GM18868 (cell line): ENCODE measurements at regions not wholly inside any gene's neighbourhood (a gene's known extent, or its start where the extent isn't known, plus 50 kb on each side); places are given as distances from the start of the nearest gene placed in this dataset.

Experiments
- ATAC-seq: cut with Tn5 transposase; IDR thresholded peaks from one replicate; pipeline ENCODE4 v1.9.1; 2021; ENCODE audit warnings: mild to moderate bottlenecking, moderate library complexity; ENCODE audit not compliant: unreplicated experiment

DNA sequence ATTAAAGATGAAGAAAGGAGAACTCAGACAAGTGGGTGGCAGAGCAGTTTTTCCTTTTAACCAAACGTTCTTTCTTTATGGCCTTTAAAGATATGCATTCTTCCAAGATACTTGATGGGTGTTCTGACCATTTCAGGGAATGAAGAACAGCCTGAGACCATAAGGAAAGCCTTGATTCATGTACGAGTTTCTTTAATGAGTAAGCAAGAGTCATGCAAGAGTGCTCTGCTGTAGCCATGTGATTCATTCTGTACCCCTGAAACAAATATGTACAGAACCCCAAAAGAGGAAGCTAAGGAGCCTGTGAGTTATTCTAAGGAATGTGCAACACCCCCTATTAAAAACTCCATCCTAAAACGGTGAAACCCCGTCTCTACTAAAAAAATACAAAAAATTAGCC lies 372.8 kb downstream of the MTX2 start:
- ATAC-seq: peak; percentile 77

DNA sequence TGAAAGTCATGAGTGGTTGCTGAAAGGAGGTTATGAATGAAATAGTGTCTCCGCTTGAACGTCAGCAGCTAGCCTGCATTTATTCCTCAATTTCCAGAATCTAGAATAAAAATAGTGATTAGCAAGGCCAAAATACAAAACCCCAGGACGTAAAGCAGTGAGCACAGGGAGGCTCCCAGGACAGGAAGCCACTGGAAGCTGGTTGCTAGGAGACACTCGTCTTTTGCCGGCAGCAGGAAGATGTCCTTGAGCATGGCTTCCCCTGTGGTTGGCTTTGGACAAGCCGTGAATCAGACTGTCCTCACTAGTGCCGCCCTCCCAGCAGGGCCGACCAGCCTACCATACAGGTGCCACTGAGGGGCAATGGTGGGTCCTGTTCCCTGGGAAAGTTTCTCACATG lies 374.4 kb downstream of the MTX2 start:
- ATAC-seq: no peak

DNA sequence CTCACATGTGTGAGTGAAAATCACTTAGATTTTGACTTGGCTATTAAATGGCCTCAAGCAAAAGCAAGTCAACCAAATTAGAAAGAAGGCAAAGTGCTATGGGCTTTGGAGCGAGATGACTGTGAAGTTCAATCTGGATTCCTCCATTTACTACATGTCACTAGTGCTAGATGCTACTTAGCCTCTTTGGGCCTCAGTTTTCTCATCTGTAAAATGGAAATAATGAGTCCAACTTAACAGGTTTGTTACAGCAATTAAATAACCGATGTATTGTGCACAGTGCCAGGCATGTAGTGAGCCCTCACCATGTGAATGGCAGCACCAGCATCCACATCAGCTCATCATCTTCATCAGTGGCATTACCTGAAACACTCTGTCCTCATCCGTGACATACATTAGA lies 376.3 kb downstream of the MTX2 start:
- no peak for ATAC-seq

DNA sequence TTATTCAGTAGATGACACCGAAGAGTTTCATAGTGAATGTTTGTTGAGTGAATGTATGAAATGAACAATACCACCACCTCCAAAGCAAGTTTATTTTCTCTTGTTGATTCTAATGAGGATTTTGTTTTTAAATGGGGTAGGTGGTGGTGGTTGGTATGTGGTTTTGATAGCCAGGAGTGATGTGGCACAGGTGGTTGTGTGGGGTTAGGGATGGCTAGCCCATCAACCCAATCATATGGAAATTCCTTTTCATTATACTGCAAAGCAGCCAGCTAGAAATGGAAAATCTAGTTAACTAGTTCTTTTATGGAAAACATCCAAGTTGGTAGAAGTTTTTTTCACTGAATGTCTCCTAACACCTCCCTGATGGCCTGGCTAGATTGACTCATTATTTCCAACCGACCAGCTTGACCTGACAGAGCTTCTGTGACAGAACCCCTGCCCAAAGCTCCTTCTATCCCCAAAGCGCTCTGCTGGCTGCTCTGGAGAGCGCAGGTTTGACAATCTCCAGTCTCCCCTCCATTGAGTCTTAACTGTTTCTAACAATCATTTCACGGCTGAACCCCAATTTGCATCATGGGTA lies 376.9 kb downstream of the MTX2 start:
- ATAC-seq: no peak

DNA sequence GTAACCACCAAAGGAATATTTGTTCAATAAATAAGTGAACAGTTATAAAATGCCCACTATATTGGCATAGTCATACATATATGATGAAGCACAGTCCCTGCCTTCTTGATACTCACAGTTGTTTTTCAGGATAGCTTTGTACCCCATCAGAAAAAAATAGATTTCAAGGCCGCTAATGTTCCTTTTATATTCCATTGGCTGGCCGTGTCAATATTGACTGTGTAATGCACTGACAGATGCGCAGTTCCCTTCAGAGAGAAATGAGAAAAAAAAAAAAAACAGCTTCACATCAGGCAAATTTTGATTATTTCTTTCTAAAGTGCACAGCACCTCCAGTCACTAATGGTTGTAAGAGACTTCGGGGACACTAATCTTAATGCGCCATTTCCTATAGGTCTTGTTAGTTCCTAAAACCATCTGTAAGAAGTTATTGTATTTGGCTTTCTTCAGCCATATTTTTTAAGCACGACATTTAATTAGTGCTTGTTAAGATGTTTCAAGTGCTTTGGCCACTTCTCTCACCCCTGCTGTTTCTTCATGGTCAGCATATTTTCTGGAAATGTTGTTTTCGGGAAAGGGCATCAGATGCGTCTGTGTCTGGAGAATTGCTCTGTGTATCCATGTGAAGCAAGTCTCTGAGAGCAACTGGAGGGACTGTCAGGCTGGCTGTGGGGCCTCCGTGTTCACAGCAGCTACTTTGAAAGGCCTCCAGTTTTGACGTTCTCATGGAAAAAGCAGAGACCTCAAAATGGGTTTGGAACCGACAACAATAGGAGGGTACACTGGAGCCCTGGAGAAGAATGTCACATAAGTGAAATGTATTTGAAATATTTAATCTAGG lies 378.3 kb downstream of the MTX2 start:
- no peak for ATAC-seq

DNA sequence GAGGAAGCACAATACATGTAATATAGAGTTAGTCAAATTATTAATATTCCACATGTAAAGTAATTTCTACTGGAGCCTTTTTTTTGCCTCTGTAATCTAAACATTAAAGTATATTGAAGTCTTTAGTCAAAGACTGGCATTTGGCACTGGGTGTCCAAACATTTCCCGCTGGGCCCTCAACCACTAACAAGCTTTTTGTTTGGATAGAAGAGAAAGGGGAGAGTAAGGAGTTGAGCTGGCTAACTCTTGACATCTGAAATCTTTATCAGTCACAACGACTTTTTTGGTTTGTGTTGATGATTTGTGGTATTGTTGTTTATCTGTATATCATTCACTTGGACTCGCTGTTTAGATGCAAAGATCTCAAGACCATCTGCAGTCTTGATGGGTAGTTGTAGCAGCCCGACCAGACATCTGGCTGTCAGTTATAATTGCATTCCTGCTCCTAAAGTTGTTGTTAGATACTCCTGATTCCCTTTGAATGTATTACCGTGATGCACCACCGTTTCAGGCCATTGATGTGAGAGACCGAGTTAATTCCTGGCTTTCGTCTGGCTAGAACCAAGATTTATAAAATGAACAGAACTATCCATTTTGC lies 379.6 kb downstream of the MTX2 start:
- ATAC-seq: no peak

DNA sequence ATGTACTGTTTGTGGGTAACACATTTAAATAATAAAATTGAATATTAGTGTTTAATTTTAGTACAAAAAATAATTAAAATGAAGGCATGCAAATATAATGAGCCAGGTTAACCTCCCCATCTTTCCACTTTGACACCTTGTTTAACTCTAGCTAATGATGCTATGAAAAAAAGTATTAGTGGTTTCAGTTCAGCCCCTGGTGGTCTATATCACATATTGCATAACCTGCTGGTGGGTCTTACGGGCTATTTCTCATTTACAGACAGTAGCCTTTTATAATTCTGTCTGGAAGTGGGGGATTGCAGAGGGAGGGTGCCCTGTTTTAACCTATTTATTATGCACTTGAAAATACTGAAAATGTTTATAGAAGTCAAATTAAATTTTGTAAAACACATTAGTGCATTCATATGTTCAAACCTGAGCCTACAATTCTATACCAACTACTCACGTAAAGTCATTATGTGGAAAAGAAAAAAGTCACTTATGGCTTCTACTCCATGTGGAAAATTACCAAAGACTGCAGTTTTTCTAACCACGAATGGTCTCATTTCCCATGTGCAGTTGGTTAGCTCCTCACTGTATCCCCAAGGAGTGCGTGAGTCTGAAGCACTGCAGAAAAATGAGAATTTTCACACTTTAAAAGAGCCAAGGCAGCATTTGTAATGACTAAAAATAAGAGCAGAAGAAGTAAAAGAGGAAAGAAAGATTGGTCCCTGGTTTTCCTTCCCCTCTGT lies 381.0 kb downstream of the MTX2 start:
- ATAC-seq: no peak

DNA sequence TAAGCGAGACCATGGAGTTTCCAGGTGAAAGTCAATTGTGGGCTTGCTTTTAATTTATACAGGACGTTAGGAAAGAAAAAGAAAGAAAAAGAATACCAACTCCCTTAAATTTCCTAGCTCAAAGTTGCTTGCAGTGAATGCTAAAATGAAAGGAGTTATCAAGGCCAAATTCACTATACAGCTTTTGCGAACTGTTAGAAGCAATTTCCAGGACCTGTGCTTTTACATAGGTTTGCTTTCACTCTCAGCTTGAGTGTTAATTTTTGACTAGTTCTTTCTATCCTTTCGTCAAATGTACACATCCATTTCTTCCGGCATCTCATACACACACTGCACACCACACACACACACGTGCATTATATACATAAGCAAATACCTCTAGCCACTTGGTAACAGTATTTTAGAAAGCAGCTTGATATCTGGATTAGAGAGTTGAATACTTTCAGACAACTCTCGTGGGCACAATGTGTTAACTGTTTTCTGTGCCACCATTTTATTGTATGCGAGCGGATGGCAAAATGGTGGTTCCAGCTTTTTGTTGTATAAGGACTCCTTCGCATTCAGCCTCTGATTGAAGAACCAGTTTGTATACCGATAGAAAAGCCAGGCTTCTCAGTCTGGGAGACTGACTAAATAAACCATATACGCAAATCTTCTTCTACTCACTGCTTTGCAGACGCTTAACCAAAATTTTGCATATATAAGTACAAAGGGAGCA lies 381.8 kb downstream of the MTX2 start:
- no peak for ATAC-seq

DNA sequence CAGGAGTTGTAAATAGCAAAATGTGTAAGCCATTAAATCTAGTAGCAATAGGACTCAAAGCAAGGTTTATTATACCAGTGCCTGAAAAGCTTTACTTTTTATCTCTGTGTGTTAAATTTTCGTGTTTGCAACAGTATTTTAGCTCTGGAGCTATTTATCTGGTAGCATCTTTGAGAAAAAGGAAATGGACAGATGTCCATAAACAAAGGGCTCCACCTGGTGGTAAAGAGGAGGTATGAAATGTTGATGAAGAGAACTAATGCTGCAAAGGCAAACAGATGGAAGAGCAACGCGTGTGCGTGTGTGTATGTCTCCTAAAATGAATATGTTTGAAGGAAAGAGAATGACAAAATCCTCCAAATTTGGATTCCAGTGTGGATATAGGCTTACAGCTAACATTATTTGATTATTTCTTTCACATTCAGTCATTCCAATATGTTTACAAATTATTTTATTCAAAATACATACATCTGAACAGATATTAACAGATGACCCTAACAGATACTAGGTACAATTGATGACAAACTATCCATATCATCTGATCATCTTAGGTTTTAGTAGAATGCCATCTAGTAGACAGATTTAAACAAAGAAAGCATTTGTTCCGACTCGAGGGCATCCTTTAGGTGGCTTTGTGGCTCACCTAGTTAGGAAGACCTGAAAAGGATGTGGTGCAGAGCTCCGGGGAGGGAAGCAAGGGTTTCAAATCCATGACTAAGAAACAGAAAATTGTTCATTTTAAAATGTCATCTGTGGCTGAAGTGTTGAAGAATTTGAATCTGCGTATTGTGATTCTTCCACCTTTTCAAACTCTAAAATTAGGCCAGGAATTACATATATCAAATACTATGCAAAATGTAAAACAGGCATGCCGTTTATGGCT lies 383.3 kb downstream of the MTX2 start:
- peak; percentile 69 for ATAC-seq

DNA sequence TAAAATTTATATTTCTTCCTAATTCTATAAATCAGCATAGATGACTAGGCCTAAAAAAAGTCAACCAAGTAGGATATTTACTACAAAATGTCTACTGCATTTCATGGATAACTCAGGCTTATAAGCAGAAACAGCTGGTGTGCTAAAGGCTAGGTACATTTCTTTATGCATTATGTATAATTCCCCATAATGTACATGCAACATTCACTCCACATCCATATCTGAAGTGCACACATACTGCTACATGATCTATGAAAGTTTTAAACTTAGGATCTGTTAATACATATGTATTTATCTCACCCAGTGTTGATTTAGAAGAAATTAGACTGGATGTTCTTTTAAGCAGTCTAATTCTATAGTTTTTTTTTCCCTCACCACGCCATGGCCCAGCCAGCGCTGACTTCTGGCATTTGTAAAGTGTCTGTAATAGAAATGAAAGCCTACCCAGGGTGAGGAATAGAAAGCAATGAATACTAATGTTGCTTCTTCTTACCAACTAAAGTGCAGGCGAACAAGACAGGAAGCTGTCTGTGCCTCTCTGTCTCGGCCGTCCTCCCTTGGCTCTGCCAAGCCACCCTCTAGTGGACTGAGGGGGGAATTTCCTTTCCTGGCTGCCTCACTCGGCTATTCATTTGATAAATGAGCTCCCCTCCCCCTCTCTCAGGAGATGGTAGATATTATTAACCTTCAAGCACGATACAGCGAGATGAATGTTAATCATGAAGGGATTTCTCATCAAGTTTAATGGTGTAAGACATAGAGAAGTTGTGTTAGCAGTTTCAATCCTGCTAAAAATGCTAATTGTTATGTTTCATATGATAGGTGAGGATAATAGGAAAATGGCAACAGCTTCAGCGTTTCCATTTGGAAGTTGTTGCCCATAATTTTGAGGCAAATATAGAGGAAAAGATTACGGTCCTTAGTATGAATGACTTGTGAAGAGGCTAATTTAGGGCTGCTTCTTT lies 384.5 kb downstream of the MTX2 start:
- ATAC-seq: peak; percentile 94

DNA sequence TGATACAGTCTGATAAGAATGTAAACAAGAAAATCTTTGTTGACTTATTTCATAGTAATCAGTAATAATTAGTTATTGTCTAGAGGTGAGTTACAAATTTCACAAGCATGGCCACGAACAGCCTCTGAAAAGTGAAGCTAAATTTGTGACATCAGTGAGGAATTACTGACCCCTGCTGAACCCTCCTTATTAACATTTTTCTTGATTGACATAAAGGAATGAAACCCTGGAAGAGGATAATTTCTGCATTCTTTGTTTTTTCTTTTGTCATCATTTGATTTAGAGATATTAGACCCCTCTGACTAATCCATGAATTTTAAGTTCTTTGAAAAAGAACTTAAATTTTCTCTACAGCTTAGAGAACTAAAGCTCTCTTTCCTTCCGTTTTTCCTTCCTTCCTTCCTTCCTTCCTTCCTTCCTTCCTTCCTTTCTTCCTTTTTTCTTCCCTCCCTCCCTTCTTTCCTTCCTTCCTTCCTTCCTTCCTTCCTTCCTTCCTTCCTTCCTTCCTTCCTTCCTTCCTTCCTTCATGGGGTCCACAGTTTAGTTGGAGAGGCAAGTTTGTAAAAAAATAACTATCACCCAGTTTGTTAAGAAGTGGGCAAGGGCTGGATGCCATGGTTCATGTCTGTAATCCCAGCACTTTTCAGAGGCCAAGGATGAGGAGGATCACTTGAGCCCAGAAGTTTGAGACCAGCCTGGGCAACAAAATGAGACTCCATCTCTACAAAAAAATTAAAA lies 387.0 kb downstream of the MTX2 start:
- no peak for ATAC-seq

DNA sequence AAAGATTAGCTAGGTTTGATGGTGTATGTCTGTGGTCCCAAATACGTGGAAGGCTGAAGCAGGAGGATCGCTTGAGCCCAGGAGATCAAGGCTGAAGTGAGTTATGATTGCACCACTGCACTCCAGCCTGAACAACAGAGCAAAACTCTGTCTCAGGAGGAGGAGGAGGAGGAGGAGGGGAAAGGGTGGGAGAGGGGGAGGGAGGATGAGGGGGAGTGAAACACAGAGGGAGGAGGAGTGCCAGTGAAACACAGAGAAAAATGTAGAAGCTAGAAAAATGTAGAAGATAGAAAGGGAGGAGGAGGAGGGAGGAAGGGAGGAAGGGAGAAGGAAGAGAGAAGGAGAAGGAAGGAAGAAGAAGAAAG lies 387.5 kb downstream of the MTX2 start:
- ATAC-seq: no peak

DNA sequence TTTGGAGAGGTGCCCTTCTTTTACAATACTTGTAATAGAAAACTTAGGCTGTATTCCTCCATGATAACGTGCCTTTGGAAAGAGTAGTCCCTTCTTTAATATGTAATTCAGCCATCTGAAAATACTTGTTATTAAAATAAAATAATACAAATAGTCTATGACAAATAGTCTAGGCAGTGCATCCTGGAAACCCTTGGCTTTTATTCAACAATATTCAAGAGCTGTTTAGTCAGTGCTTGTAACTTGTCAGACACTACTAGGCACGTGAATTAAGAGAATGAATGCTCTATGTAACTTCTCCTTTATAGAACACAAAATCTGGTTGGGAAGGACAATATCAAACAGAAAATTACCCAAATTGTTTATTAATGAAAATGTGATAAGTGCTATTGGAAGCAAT lies 388.2 kb downstream of the MTX2 start:
- no peak for ATAC-seq

DNA sequence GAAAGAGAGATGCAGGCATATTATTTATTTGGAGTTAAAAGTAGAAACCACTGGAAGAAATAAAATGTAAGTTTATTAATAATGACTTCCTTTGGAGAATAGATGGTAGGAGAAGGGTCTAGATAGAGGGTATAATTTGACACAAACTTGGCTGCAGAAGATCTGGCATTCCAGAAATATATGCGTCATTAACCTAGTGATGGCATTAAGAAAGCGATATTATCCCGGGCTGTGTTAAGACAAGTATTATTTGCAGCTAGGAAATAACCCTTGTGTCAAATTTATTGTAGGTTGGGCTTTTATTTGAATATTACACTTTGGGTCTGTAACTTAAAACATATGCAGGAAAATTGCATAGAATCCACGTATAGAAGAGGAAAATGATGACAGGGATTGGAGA lies 389.5 kb downstream of the MTX2 start:
- no peak for ATAC-seq

DNA sequence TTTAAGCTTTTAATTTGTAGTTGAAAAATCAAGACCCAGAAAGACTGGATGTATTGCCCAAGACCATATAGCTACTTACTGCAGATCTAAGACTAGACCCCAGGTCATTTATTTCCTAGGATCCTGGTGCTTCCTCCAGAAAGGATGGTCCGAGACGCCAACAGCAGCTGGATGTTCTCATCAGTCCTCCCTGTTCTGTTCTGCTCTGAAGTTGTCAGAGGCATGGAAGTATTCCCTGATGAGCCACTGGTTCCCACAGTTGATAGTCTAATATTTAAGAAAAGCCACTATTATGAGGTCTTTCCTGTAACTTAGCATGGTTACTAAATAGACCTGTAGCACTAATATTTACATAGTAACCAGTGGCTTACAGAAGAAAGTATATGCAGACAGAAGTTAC lies 393.5 kb downstream of the MTX2 start:
- ATAC-seq: no peak

DNA sequence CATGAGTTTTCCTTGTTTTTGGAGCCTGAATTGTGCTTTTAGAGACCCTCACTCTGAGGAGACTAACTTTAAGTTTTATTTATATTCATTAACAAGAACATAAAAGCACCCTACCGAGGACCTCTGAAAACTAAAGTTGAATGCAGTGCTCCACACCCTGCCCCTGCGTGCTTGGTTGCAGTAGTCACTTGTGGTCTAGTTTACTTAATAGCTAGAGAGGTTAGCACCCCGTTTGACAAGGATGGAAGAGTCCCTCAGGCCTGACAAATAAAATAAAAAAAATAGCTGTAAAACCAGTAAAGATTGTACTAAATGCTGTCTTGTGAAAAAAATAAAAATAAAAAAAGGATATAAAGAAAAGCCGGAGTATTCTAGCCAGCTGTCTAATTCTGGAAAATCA lies 395.2 kb downstream of the MTX2 start:
- ATAC-seq: no peak

DNA sequence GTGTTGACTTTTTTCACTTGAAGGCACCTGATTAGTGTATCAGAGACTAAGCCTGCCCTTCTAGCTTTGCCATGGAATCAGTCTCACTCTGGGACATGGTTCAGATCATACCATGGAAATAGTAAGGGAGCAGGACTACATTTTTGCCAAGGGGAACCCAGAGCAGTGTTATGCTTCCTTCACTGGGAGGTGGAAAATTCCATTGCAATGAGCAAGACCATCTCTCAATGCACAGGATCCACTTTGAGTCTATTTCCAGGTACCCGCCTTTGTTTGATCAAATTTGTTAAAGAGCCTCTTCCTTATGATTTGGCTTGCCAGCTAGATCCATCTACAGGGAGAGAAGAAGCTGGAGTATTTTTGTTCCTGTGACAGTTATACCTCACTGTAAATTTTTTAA lies 395.8 kb downstream of the MTX2 start:
- ATAC-seq: no peak

DNA sequence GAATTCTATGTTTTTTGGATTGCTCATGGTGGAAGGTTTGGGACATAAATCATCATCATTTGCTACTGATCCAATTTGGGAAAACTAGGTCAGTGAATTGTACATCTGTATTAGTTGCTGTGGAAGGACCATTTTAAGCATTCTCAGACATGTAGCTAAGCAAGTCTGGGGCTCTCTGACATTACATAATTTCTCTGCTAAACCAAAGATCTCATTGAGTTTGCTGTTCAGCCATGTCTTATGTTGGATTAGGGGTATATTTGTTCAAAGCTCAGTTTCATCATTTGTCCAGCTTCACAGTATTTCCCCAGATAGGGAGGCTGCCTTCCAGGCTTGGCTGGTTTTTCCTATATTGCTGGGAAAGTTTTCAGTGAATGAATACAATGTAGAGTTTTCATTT lies 399.7 kb downstream of the MTX2 start:
- no peak for ATAC-seq
